ENCODE measurements at regions not wholly inside any gene's neighbourhood (a gene's known extent, or its start where the extent isn't known, plus 50 kb on each side); places are given as distances from the start of the nearest gene placed in this dataset.

GRCh38 chr1:157218671-157219070 is 80.5 kb upstream of the ETV3 start:
- TF ChIP-seq, protein P1, sequence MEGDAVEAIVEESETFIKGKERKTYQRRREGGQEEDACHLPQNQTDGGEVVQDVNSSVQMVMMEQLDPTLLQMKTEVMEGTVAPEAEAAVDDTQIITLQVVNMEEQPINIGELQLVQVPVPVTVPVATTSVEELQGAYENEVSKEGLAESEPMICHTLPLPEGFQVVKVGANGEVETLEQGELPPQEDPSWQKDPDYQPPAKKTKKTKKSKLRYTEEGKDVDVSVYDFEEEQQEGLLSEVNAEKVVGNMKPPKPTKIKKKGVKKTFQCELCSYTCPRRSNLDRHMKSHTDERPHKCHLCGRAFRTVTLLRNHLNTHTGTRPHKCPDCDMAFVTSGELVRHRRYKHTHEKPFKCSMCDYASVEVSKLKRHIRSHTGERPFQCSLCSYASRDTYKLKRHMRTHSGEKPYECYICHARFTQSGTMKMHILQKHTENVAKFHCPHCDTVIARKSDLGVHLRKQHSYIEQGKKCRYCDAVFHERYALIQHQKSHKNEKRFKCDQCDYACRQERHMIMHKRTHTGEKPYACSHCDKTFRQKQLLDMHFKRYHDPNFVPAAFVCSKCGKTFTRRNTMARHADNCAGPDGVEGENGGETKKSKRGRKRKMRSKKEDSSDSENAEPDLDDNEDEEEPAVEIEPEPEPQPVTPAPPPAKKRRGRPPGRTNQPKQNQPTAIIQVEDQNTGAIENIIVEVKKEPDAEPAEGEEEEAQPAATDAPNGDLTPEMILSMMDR (IDR thresholded peaks at IDR 0.05): no peak
- TF ChIP-seq POLR2A (IDR thresholded peaks at IDR 0.05): no peak

All from testis (tissue), 2 donors.